T-helper 1 cell treated with Interleukin-12 subunit alpha and Interleukin-12 subunit beta and Interleukin-4 antibody, amounts not matched to agents 30 μg/mL and 1 μg/mL, for 36 hours (primary cell): ENCODE measurements at regions not wholly inside any gene's neighbourhood (a gene's known extent, or its start where the extent isn't known, plus 50 kb on each side); places are given as distances from the start of the nearest gene placed in this dataset.
"Not testable (repeated sequence)": the region's sequence is repeated elsewhere in the genome, so short reads cannot be mapped to it uniquely, and the experiment has no call there.

Experiments used
- H3K27ac Mint-ChIP-seq: one replicate; pipeline ENCODE4 v1.8.0; 2021; ENCODE audit warnings: mild to moderate bottlenecking, mixed read lengths
- H3K27me3 Mint-ChIP-seq: one replicate; pipeline ENCODE4 v1.8.0; 2021; ENCODE audit warnings: low read depth, mixed read lengths
- H3K36me3 Mint-ChIP-seq: one replicate; pipeline ENCODE4 v1.8.0; 2021; ENCODE audit warnings: low read depth, mixed read lengths
- H3K4me1 Mint-ChIP-seq: one replicate; pipeline ENCODE4 v1.8.0; 2021; ENCODE audit warnings: low read depth, mixed read lengths
- H3K4me3 Mint-ChIP-seq: one replicate; pipeline ENCODE4 v1.8.0; 2021; ENCODE audit warnings: mild to moderate bottlenecking, moderate library complexity, mixed read lengths
- H3K9me3 Mint-ChIP-seq: one replicate; pipeline ENCODE4 v1.8.0; 2021; ENCODE audit warnings: mixed read lengths

DNA sequence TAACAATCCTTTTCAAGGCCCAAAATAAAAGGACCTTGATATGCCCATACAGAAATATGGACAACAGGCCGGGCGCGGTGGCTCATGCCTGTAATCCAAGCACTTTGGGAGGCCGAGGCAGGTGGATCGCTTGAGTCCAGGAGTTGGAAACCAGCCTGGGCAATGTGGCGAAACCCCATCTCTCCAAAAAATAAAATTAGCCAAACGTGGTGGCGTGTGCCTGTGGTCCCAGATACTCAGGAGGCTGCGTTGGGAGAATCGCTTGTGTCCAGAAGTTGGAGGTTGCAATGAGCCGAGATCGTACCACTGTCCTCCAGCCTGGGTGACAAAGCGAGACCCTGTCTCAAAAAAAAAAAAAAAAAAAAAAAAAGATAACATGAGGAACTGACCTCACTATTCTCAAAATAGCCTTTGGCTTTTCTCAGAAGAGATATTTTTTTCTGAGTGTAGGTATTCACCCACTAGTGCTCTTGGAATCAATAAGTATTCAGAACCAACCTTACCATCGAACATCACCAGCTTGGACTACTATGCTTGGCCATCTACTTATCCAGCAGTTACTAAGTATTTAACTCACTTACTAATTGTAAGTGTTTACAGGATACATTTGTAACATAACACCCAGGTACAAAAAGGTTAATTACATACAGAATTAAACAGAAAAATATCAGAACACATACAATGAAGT lies 99.2 kb downstream of the OR2B2 start:
- H3K4me3 Mint-ChIP-seq, result peak overlapping the region; percentile 89

DNA sequence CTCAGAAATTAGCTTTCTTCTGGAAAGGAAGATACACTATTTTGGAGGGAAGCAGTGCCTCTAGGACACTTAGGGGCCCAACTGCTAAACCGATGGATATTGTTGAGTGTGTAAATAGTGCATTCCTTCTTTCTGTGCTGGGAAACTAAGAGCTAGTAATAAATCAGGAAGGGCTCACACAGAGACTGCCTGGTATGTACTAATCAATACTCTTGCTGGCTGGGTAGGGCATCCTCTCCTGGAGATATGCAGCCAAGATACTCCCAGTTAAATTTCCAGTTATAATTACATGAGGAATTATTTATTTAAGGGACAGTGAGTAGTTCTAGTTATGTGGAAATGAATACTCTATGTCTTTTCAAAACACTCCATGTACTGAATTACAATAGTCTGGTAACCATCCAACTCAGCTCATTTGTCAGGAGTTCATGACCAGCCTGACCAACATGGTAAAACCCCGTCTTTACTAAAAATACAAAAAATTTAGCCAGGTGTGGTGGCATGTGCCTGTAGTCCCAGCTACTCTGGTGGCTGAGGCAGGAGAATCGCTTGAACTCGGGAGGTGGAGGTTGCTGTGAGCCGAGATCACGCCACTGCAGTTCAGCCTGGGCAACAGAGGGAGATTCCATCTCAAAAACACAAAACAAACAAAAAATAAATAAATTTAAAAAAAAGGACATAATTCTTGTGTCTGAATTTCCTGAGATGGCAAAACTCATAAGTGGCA lies 100.0 kb downstream of the OR2B2 start:
- peaks cover 62% of the 10 kb centered on the region for H3K4me1 Mint-ChIP-seq
- peaks cover 6% of the 10 kb centered on the region for H3K36me3 Mint-ChIP-seq
- H3K27ac Mint-ChIP-seq, result peak overlapping the region; percentile 81
- no peaks in the 10 kb centered on the region for H3K9me3 Mint-ChIP-seq
- H3K27me3 Mint-ChIP-seq, result no peaks in the 10 kb centered on the region
- H3K4me3 Mint-ChIP-seq, result peak overlapping the region; percentile 62

More for the DNA sequence above, 99.2 kb downstream of the OR2B2 start:
- Mint-ChIP-seq H3K9me3 (no peaks in the 10 kb centered on the region), H3K4me1 (peaks cover 58% of the 10 kb centered on the region), H3K27me3 (no peaks in the 10 kb centered on the region), H3K36me3 (peaks cover 6% of the 10 kb centered on the region), H3K27ac (peak overlapping the region; percentile 100)

DNA sequence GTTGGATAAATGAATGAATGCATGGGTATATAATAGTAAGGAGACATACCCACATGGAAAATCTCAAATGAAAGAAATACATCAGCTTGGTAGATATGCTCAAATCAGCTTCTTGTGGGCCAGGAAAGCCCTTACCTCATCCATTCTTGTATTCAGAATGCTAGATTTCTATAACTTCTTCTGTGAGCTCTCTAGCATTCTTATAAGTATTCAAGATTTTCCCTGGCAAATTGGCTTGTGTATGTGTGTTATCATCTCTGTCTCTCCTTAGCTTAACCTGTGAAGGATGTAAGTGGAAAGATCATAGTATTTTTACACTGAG lies 100.8 kb downstream of the OR2B2 start:
- Mint-ChIP-seq H3K27ac (peak overlapping the region; percentile 100), H3K9me3 (no peaks in the 10 kb centered on the region), H3K36me3 (peaks cover 6% of the 10 kb centered on the region), H3K27me3 (no peaks in the 10 kb centered on the region), H3K4me1 (peaks cover 65% of the 10 kb centered on the region), H3K4me3 (peak overlapping the region; percentile 84)

DNA sequence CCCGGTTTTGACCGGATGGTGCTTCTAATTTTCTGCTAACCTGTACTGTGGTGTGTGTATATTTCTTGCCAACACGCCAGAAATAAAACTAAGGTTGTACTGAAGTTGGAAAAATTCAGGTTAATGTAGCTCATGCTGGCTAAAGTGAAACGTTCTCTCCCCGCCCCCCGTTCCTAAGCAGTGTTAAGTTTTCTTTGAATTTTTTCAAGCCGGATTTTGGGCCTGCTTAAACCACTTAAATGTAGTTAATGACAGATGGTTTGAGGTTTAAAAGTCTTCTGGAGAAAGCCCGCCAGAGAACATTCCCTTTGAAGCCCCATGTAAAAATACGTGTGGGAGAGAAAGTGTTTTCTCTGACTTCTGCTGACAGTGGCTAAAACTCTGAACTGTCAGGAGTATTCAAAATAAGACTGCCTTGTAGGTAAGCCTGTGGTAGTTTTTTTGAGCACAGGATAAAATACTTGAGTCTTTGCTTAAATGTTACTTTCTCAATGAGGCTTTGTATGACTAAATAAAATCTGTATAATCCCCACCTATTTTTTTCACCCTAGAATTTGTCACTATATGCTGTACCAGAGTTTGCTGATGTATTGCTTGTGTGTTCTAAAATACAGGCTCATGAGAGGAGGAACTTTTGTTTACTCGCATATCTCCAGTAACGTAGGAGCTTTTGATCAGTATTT lies 101.3 kb downstream of the OR2B2 start:
- Mint-ChIP-seq H3K4me1 (peaks cover 66% of the 10 kb centered on the region), H3K9me3 (no peaks in the 10 kb centered on the region), H3K27me3 (no peaks in the 10 kb centered on the region), H3K36me3 (peaks cover 6% of the 10 kb centered on the region), H3K4me3 (peak overlapping the region; percentile 84), H3K27ac (peak overlapping the region; percentile 100)

DNA sequence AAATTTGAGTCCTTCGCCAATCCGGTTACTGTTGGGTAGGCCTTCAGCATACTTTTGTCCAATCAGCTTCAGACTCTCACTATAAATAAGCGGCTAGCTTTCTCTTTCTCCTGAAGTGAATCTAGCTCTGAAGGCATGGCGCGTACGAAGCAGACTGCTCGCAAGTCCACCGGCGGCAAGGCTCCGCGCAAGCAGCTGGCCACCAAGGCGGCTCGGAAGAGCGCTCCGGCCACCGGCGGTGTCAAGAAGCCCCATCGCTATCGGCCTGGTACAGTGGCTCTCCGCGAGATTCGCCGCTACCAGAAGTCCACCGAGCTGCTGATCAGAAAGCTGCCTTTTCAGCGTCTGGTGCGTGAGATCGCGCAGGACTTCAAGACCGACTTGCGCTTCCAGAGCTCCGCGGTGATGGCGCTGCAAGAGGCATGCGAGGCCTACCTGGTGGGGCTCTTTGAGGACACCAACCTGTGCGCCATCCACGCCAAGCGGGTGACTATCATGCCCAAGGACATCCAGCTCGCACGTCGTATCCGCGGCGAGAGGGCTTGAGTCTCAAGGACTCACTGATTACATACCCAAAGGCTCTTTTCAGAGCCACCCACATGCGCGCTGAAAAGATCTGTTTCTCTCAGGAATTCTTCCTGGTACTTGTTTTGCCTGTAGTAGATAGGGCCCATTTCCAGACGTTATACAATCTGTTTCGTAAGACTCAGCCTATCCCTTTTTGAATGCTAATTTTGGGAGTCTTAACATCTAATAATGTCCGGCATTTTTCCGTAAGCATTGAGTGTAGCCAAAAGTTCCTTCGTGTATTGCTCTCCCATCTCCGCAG lies 102.0 kb downstream of the OR2B2 start:
- Mint-ChIP-seq H3K9me3 (no peaks in the 10 kb centered on the region), H3K4me3 (peak overlapping the region; percentile 84), H3K27ac (peak overlapping the region; percentile 100), H3K4me1 (peaks cover 68% of the 10 kb centered on the region), H3K27me3 (no peaks in the 10 kb centered on the region), H3K36me3 (peaks cover 6% of the 10 kb centered on the region)

DNA sequence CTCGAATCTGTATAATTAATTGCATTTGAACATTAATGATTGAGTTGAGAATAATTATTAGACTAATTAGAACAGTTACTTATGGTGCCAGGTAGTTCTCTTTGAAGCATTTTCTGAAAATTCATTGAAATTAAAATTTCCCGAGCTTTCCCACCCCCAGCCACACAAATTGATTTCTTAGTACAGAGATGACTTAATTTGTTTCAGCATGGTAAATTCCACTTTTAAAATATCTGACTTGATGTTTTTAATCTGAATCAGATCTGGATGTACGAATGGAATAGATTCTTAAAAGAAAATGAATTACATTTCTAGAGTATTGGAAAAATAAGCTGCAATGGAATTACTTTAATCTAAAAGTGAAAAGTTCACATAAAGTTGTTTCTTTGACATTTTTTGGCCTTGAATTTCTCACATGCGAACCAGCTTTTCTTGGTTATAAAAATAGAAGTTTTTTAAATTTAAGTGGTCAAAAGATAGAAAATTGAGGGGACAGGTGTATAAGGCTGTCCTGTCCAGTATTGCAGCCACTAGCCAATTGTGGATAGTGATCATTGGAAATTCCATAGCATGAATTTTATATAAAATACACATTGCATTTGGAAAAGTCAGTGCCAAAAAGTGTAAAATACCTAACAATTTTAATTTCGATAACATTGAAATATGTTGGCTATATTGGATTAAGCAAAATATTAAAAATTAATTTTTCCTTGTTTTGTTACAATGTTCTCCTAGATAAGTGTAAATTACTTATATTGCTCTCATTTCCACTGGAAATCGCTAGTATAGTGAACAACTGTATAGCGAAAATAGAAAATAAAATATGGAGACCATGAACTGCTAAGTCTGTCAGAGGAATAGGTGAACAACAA lies 102.9 kb downstream of the OR2B2 start:
- peak overlapping the region; percentile 100 for H3K27ac Mint-ChIP-seq

DNA sequence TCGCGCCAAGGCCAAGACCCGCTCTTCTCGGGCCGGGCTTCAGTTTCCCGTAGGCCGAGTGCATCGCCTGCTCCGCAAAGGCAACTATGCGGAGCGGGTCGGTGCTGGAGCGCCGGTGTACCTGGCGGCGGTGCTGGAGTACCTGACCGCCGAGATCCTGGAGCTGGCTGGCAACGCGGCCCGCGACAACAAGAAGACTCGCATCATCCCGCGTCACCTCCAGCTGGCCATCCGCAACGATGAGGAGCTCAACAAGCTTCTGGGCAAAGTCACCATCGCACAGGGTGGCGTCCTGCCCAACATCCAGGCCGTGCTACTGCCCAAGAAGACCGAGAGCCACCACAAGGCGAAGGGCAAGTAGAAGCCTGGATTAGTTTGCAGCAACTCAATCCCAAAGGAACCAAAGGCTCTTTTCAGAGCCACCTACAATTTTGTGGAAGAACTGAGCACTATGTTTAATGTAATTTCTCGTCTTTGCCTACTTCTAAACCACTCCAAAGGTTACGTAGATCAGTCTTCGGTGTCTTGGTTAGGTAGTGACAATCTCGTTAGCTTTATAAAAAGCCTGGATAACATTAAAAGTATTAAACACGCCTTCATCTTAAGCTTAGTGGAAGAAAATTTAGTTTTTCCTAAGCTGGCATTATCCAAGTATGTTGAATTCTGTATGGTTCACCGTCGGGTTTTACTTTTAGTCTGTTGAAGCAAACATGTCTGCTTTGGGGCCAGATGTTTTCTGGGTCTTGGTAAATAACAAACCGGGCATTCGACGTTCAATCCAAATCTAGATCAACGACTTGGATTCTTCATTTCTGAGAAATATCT lies 103.7 kb downstream of the OR2B2 start:
- H3K36me3 Mint-ChIP-seq, H3K27me3 Mint-ChIP-seq, H3K9me3 Mint-ChIP-seq: not testable (repeated sequence)
- Mint-ChIP-seq H3K4me1 (peaks cover 54% of the 10 kb centered on the region), H3K4me3 (peak overlapping the region; percentile 94), H3K27ac (peak overlapping the region; percentile 100)

More for the DNA sequence above, 102.9 kb downstream of the OR2B2 start:
- Mint-ChIP-seq H3K9me3 (no peaks in the 10 kb centered on the region), H3K4me1 (peaks cover 63% of the 10 kb centered on the region), H3K4me3 (peak overlapping the region; percentile 94), H3K27me3 (no peaks in the 10 kb centered on the region), H3K36me3 (peaks cover 3% of the 10 kb centered on the region)

DNA sequence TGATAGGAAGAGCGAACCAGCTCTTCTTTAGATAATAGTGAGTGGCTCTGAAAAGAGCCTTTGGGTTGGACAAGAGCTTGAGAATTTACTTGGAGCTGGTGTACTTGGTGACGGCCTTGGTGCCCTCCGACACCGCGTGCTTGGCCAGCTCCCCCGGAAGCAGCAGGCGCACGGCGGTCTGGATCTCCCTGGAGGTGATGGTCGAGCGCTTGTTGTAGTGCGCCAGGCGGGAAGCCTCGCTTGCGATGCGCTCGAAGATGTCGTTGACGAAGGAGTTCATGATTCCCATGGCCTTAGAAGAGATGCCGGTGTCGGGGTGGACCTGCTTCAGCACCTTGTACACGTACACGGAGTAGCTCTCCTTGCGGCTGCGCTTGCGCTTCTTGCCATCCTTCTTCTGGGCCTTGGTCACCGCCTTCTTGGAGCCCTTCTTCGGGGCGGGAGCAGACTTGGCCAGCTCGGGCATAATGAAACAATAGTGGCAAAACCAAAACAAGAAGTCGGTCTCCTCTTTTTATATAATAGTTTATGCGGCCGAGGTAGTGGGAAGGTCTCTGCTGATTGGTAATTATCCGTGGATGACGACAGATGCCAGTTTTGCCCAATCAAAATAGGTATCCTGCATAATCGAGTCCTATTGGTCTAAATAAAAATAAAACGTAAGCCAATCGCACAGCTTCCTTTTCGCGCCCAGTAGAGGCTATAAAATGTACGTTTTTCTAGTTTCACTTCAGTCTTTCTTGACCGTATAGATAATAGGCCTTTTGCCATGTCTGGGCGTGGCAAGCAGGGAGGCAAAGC lies 104.6 kb downstream of the OR2B2 start:
- Mint-ChIP-seq H3K4me1 (peaks cover 49% of the 10 kb centered on the region), H3K27ac (peak overlapping the region; percentile 100), H3K4me3 (peak overlapping the region; percentile 94)
- H3K9me3 Mint-ChIP-seq, H3K27me3 Mint-ChIP-seq, H3K36me3 Mint-ChIP-seq: not testable (repeated sequence)

DNA sequence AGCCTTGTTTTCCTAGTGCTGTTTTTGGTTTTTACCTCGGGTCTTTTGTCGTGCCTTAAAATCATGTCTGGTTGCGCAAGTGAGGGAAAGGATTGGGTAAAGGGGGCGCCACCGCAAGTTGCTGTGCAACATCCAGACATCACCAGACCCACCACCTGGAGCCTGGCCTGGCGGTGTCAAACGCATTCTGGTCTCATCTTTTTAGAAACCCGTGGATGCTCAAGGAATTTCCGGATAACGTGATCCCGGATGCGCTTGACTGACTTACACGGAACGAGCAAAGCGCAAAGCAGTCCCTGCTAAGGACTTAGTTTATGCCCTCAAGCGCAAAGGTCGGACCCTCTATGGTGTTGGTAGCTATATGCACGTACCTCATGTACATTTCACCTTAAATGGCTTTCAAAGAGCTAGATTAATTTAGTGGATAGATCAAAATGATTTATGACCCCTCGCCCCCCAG lies 105.2 kb downstream of the OR2B2 start:
- Mint-ChIP-seq H3K9me3 (no peaks in the 10 kb centered on the region), H3K36me3 (peaks cover 3% of the 10 kb centered on the region), H3K27ac (peak overlapping the region; percentile 100), H3K27me3 (no peaks in the 10 kb centered on the region), H3K4me3 (peak overlapping the region; percentile 94), H3K4me1 (peaks cover 43% of the 10 kb centered on the region)

DNA sequence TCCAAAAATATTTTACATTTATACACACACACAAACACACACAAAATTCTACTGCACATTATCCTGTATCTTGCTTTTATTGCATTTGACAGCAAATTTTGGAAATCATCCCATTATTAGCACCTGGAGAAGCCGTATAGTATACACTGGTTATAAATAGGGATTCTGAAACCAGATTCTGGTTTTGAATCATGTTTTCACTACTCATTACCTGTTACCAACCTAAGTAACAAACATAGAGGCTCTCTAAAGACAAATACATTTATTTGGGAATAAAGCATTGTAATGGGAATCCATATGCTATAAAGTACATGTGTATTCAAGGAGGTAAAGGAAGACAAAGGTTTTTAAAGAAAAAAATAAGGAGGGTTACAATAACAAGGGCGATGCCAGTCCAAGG lies 106.8 kb downstream of the OR2B2 start:
- no peaks in the 10 kb centered on the region for H3K9me3 Mint-ChIP-seq
- no peaks in the 10 kb centered on the region for H3K27me3 Mint-ChIP-seq
- H3K4me3 Mint-ChIP-seq, result no peak overlapping the region
- peaks cover 30% of the 10 kb centered on the region for H3K4me1 Mint-ChIP-seq
- no peaks in the 10 kb centered on the region for H3K36me3 Mint-ChIP-seq
- H3K27ac Mint-ChIP-seq, result peak overlapping the region; percentile 32

DNA sequence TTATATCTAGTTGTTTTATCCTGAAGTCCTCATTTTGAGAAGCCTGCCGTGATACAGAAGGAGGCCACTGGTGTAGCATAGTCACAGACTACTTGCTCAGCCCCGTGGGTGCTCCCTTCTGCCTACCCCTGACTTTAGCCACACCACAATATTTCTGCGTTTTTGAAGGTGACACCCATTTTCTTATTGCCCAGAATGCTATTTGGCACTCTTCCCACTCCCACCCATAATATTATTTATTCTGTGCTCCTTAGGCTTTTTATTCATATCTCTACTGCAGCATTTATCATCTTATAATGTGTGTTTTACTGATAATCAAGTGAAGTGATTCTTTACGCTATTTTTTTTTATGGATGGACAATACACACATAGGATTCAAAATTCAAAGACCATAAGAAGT lies 107.3 kb downstream of the OR2B2 start:
- H3K4me1 Mint-ChIP-seq, result peaks cover 27% of the 10 kb centered on the region
- H3K27me3 Mint-ChIP-seq, result no peaks in the 10 kb centered on the region
- no peaks in the 10 kb centered on the region for H3K9me3 Mint-ChIP-seq
- H3K27ac Mint-ChIP-seq, result no peak overlapping the region
- H3K4me3 Mint-ChIP-seq, result no peak overlapping the region
- H3K36me3 Mint-ChIP-seq, result no peaks in the 10 kb centered on the region

DNA sequence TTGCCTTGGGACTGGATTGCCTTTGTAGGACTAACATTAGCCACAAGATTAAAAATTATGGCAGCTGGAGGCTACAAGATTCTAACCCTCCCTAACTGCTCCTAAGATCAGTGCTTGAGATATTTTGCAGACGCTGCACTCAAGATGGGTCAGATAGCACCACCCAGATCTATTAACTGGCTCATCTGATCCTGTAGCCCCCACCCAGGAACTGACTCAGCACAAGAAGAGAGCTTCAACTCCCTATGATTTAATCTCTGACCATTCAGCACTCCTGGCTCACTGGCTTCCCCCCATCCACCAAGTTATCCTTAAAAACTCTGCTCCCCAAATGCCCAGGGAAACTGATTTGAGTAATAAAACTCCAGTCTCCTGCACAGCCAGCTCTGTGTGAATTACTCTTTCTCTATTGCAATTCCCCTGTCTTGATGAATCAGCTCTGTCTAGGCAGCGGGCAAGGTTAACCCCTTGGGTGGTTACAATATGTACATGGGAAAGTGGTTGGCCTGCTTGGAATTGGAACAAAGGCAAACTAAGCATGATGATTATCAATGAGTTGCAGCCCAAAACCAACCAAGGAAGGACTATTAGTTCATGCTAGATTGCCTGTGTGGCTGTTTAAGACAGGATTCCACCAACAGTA lies 111.3 kb downstream of the OR2B2 start:
- Mint-ChIP-seq H3K27ac (no peak overlapping the region), H3K4me3 (no peak overlapping the region), H3K27me3 (peaks cover 16% of the 10 kb centered on the region), H3K36me3 (no peaks in the 10 kb centered on the region), H3K9me3 (no peaks in the 10 kb centered on the region), H3K4me1 (peaks cover 8% of the 10 kb centered on the region)
